ENCODE measurements at regions not wholly inside any gene's neighbourhood (a gene's known extent, or its start where the extent isn't known, plus 50 kb on each side); places are given as distances from the start of the nearest gene placed in this dataset.

GRCh38 chr3:18715208-18715607, 290.1 kb upstream of the SATB1 start:
- Histone ChIP-seq H3K27ac (ENCODE audit: low read length) (no peak overlapping the region), H3K36me3 (ENCODE audit: insufficient read depth, low read length) (no peaks in the 10 kb centered on the region), H3K4me1 (ENCODE audit: insufficient read depth, low read length) (peaks cover 14% of the 10 kb centered on the region), H3K9ac (ENCODE audit: low read depth, low read length) (no peak overlapping the region), H3K4me2 (ENCODE audit: insufficient read depth, low read length) (no peak overlapping the region), H3K4me3 (ENCODE audit: low read depth in 1 of 2, low read length in 2 of 2) (no peak overlapping the region), H4K20me1 (ENCODE audit: insufficient read depth, low read length) (no peaks in the 10 kb centered on the region), H3K9me3 (ENCODE audit: insufficient read depth, low read length, severe bottlenecking) (no peaks in the 10 kb centered on the region), H3K27me3 (ENCODE audit: insufficient read depth, low read length, poor library complexity) (no peaks in the 10 kb centered on the region), H3K79me2 (ENCODE audit: insufficient read depth, low read length) (no peaks in the 10 kb centered on the region), H2AFZ (ENCODE audit: low read depth, low read length) (no peak overlapping the region)
- DNase-seq: no peak
- TF ChIP-seq, protein P1, sequence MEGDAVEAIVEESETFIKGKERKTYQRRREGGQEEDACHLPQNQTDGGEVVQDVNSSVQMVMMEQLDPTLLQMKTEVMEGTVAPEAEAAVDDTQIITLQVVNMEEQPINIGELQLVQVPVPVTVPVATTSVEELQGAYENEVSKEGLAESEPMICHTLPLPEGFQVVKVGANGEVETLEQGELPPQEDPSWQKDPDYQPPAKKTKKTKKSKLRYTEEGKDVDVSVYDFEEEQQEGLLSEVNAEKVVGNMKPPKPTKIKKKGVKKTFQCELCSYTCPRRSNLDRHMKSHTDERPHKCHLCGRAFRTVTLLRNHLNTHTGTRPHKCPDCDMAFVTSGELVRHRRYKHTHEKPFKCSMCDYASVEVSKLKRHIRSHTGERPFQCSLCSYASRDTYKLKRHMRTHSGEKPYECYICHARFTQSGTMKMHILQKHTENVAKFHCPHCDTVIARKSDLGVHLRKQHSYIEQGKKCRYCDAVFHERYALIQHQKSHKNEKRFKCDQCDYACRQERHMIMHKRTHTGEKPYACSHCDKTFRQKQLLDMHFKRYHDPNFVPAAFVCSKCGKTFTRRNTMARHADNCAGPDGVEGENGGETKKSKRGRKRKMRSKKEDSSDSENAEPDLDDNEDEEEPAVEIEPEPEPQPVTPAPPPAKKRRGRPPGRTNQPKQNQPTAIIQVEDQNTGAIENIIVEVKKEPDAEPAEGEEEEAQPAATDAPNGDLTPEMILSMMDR (IDR thresholded peaks at IDR 0.05; ENCODE audit: borderline replicate concordance, extremely low read depth, low read length, poor library complexity, severe bottlenecking): no peak
- TF ChIP-seq EZH2 (IDR thresholded peaks at IDR 0.05; ENCODE audit: borderline replicate concordance, low read depth, low read length, severe bottlenecking): no peak
- ATAC-seq (ENCODE audit: insufficient read depth, low read depth): no peak

DNA sequence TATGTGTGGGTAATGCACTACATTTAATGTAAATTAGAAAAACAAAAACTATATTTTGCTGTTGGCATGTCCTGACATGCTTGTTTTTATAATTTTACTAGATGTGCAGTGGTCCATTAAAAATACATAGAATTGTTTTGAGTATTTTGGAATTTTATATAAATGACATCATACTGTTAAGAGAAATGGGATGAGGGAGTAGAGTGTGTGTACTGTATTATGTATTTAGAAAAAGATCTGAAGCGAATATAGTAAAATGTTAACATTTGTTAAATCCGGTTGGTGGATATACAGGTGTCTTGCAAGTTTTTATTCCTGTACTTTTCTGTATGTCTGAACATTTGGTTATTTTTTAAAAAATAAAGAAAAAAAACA, 288.4 kb upstream of the SATB1 start:
- TF ChIP-seq, protein P1 (IDR thresholded peaks at IDR 0.05; ENCODE audit: borderline replicate concordance, extremely low read depth, low read length, poor library complexity, severe bottlenecking): no peak
- TF ChIP-seq EZH2 (IDR thresholded peaks at IDR 0.05; ENCODE audit: borderline replicate concordance, low read depth, low read length, severe bottlenecking): no peak
- Histone ChIP-seq H3K79me2 (ENCODE audit: insufficient read depth, low read length) (no peaks in the 10 kb centered on the region), H2AFZ (ENCODE audit: low read depth, low read length) (no peak overlapping the region), H3K27me3 (ENCODE audit: insufficient read depth, low read length, poor library complexity) (no peaks in the 10 kb centered on the region), H4K20me1 (ENCODE audit: insufficient read depth, low read length) (no peaks in the 10 kb centered on the region), H3K9me3 (ENCODE audit: insufficient read depth, low read length, severe bottlenecking) (no peaks in the 10 kb centered on the region), H3K4me1 (ENCODE audit: insufficient read depth, low read length) (peaks cover 14% of the 10 kb centered on the region), H3K4me3 (ENCODE audit: low read depth in 1 of 2, low read length in 2 of 2) (no peak overlapping the region), H3K4me2 (ENCODE audit: insufficient read depth, low read length) (no peak overlapping the region), H3K27ac (ENCODE audit: low read length) (peak overlapping the region; percentile 54; the same call in 1 of the 2 replicates), H3K36me3 (ENCODE audit: insufficient read depth, low read length) (no peaks in the 10 kb centered on the region), H3K9ac (ENCODE audit: low read depth, low read length) (no peak overlapping the region)
- no peak for DNase-seq
- no peak for ATAC-seq (ENCODE audit: insufficient read depth, low read depth)

GRCh38 chr3:18712713-18713576, 287.8 kb upstream of the SATB1 start:
- H3K4me3 ChIP-seq (ENCODE audit: low read depth in 1 of 2, low read length in 2 of 2): no peak overlapping the region
- H3K9me3 ChIP-seq (ENCODE audit: insufficient read depth, low read length, severe bottlenecking): no peaks in the 10 kb centered on the region
- no peak overlapping the region for H2AFZ ChIP-seq (ENCODE audit: low read depth, low read length)
- H3K36me3 ChIP-seq (ENCODE audit: insufficient read depth, low read length): no peaks in the 10 kb centered on the region
- H3K4me2 ChIP-seq (ENCODE audit: insufficient read depth, low read length): no peak overlapping the region
- H3K27ac ChIP-seq (ENCODE audit: low read length): peak overlapping the region; percentile 54
- peaks cover 14% of the 10 kb centered on the region for H3K4me1 ChIP-seq (ENCODE audit: insufficient read depth, low read length)
- no peak for TF ChIP-seq EZH2 (IDR thresholded peaks at IDR 0.05; ENCODE audit: borderline replicate concordance, low read depth, low read length, severe bottlenecking)
- TF ChIP-seq, protein P1 (IDR thresholded peaks at IDR 0.05; ENCODE audit: borderline replicate concordance, extremely low read depth, low read length, poor library complexity, severe bottlenecking): peak; percentile 33
- H3K9ac ChIP-seq (ENCODE audit: low read depth, low read length): no peak overlapping the region
- peak; percentile 72 for ATAC-seq (ENCODE audit: insufficient read depth, low read depth)
- H3K27me3 ChIP-seq (ENCODE audit: insufficient read depth, low read length, poor library complexity): no peaks in the 10 kb centered on the region
- H4K20me1 ChIP-seq (ENCODE audit: insufficient read depth, low read length): no peaks in the 10 kb centered on the region
- no peaks in the 10 kb centered on the region for H3K79me2 ChIP-seq (ENCODE audit: insufficient read depth, low read length)
- DNase-seq: peak; percentile 20

Measured in DND-41 (cell line).